Frontal cortex (tissue), 3 donors: ENCODE measurements at regions not wholly inside any gene's neighbourhood (a gene's known extent, or its start where the extent isn't known, plus 50 kb on each side); places are given as distances from the start of the nearest gene placed in this dataset.
"Not testable (repeated sequence)": the region's sequence is repeated elsewhere in the genome, so short reads cannot be mapped to it uniquely, and the experiment has no call there.

Experiments used
- DNase-seq, 2 donors: peaks; one replicate each; pipeline ENCODE4 v3.0.0; 2012; ENCODE audit warnings: low spot score in 2 of 2
- FAIRE-seq: peaks from 2 replicates; lab custom pipeline; 2012; peaks lifted over from hg19 to GRCh38; lab: Jason Lieb, UNC
- donor health status: control.
- donor health status: control.
- donor health status: control.

GRCh38 chr6:53446151-53446550 lies 97.4 kb upstream of the ELOVL5 start:
- no peak for DNase-seq
- FAIRE-seq = no peak

- DNase-seq (no peak), FAIRE-seq (peak; percentile 10)
These were observed 93.0 kb upstream of the ELOVL5 start for GRCh38 chr6:53441761-53442160.

- no peak for DNase-seq
- FAIRE-seq = no peak
These were observed 92.3 kb upstream of the ELOVL5 start for GRCh38 chr6:53441035-53441493.

GRCh38 chr6:53440336-53440945 lies 91.7 kb upstream of the ELOVL5 start:
- no peak for DNase-seq
- no peak for FAIRE-seq

- peak; percentile 94 for FAIRE-seq
- DNase-seq = peak; percentile 13 to 16
These were observed 90.8 kb upstream of the ELOVL5 start for GRCh38 chr6:53439556-53439955.

- peak; percentile 37 for FAIRE-seq
These were observed 88.9 kb upstream of the ELOVL5 start for GRCh38 chr6:53437557-53438202.

GRCh38 chr6:53436526-53437303 lies 88.0 kb upstream of the ELOVL5 start:
- FAIRE-seq (no peak), DNase-seq (no peak)

More at GRCh38 chr6:53437557-53438202, 88.9 kb upstream of the ELOVL5 start:
- peak; percentile 8 to 21 for DNase-seq

GRCh38 chr6:53433951-53434285 lies 85.2 kb upstream of the ELOVL5 start:
- DNase-seq = no peak
- no peak for FAIRE-seq

GRCh38 chr6:53433261-53433950 lies 84.7 kb upstream of the ELOVL5 start:
- FAIRE-seq (no peak), DNase-seq (no peak)

- no peak for FAIRE-seq
- peak in 1 of 2 donors; percentile 15 for DNase-seq
These were observed 83.8 kb upstream of the ELOVL5 start for GRCh38 chr6:53432318-53433161.

GRCh38 chr6:53431704-53432103 lies 83.0 kb upstream of the ELOVL5 start:
- no peak for DNase-seq
- FAIRE-seq = no peak

- DNase-seq (no peak), FAIRE-seq (no peak)
These were observed 80.7 kb upstream of the ELOVL5 start for GRCh38 chr6:53429401-53429800.

- DNase-seq (no peak), FAIRE-seq (no peak)
These were observed 80.1 kb upstream of the ELOVL5 start for GRCh38 chr6:53428886-53429285.

- FAIRE-seq (no peak), DNase-seq (no peak)
These were observed 78.0 kb upstream of the ELOVL5 start for GRCh38 chr6:53426667-53427270.

- no peak for FAIRE-seq
- no peak for DNase-seq
These were observed 77.4 kb upstream of the ELOVL5 start for GRCh38 chr6:53426117-53426516.

- FAIRE-seq (no peak), DNase-seq (no peak)
These were observed 76.4 kb upstream of the ELOVL5 start for GRCh38 chr6:53424976-53425718.

GRCh38 chr6:53424300-53424699 lies 75.5 kb upstream of the ELOVL5 start:
- no peak for FAIRE-seq
- no peak for DNase-seq

- not testable (repeated sequence) for DNase-seq, FAIRE-seq
These were observed 74.8 kb upstream of the ELOVL5 start for GRCh38 chr6:53423560-53423959.
